GM12864 (cell line): ENCODE measurements at regions not wholly inside any gene's neighbourhood (a gene's known extent, or its start where the extent isn't known, plus 50 kb on each side); places are given as distances from the start of the nearest gene placed in this dataset.

ENCODE experiments used
- DNase-seq: peaks from one replicate; pipeline ENCODE4 v3.0.0-alpha.2; 2011; ENCODE audit warnings: low read depth
- H3K4me3 ChIP-seq: 2 replicates; pipeline ENCODE4 v1.5.1; 2011; ENCODE audit warnings: mild to moderate bottlenecking, low read depth, low read length, control low read depth
- CTCF ChIP-seq: IDR thresholded peaks from 2 replicates; pipeline ENCODE4 v1.5.1; 2011; ENCODE audit warnings: low read depth, mild to moderate bottlenecking, moderate library complexity, low read length, control low read depth, inconsistent platforms; ENCODE audit errors: missing control alignments

GRCh38 chr7:114860206-114860605 lies 61.7 kb upstream of the MDFIC start:
- DNase-seq = no peak
- H3K4me3 ChIP-seq = no peak overlapping the region
- TF ChIP-seq CTCF = no peak

GRCh38 chr7:114862406-114862805 lies 59.5 kb upstream of the MDFIC start:
- TF ChIP-seq CTCF = no peak
- no peak for DNase-seq
- H3K4me3 ChIP-seq = no peak overlapping the region

GRCh38 chr7:114864278-114864677 lies 57.6 kb upstream of the MDFIC start:
- no peak overlapping the region for H3K4me3 ChIP-seq
- no peak for DNase-seq
- no peak for TF ChIP-seq CTCF

GRCh38 chr7:114865564-114865963 lies 56.3 kb upstream of the MDFIC start:
- H3K4me3 ChIP-seq = no peak overlapping the region
- peak; percentile 40 for DNase-seq
- peak; percentile 75 for TF ChIP-seq CTCF
